ENCODE measurements at regions not wholly inside any gene's neighbourhood (a gene's known extent, or its start where the extent isn't known, plus 50 kb on each side); places are given as distances from the start of the nearest gene placed in this dataset.
A peak's percentile ranks its signal among the peaks of the same experiment; 100 is the strongest.
"Not testable (repeated sequence)": the region's sequence is repeated elsewhere in the genome, so short reads cannot be mapped to it uniquely, and the experiment has no call there.

DNA sequence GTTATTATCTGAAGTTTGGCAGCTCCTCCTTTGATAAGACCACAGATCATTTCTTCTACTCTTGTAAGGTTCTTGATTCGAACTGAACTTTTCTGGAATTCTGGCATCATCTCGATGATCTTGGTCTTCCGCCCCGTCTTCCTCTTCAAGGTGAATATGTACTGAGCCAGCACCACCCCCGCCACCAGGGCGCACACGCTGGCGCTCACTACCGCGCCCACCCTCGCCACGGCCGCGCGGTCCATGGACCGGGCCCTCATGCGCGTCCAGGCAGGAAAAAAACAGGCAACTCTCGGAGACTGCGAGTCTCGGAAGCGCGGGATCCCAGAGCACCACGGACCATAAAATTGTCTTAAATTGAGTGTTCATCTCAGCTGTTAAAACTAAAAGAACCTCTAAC lies 458.4 kb upstream of the NDST3 start:
- DNase-seq, result no peak

DNA sequence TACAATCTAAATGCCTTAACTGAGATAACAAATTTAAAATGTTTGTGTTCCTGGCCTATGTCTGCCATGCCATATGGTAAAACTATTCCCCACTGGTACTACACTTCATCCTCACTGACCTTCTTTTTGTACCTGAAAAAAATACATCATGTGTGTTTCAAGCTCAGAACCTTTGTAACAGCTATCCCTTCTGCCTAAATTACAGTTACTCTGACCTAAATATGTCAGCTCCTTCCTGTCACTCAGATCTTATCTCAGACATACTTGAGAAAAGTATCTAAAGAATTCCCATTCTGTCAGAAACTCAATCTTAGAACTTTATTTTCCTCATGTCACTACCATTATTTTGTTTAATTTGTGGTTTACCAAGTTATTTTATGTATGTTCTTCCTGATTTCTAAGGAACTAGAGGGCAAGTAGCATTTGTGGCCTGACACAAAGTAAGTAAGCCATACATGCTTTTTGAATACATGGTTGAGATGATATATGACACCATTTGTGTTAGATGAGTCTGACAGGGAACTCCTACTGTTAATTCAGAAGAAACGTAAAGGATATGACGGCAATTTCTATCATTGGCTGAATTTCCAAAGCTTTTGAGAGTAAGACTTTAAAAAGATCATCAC lies 456.5 kb upstream of the NDST3 start:
- no peak for DNase-seq

DNA sequence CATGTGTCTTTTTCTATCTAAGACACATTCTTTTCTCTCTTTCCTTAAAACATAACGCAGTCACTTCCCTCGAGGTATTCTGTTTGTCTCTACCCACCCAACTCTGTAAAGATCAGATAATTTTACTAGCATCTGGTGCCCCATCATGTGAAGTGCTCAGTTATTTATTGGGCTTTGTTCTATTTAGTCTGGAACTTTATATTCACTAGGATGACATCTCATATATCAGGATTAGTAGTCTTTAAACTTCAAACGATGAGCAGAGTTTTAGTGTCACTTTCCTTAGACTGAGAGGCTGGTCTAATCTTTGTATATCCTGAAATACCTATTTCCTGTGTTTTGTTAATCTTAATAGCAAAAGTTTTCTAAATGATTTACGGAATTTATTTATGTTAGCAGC lies 445.5 kb upstream of the NDST3 start:
- DNase-seq, result no peak

DNA sequence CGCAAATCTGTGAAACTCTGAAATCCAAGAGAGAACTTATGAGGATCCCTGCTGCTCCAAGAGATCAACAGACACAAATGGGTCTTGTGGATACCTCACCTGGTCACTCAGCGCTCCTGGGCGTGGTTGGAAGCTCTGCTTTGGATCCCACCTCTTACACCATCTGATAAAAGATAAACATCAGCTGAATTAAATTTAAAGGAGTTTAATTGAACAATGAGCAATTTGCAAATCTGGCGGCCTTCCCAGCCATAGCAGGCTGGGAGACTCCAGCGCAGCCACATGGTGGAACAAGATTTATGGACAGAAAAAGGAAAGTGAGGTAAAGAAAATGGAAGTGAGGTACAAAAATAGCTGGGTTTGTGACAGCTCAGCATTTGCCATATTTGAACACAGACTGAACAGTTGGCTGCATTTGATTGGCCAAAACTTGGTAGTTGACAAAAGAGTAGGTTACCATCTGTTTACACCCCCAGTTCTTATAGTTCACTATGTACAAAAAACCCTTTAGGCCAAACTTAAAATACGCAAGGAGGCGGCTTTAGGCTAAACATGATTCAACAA lies 437.3 kb upstream of the NDST3 start:
- DNase-seq, result no peak

GRCh38 chr4:117599393-117599792 lies 434.9 kb upstream of the NDST3 start:
- DNase-seq, result not testable (repeated sequence)

DNA sequence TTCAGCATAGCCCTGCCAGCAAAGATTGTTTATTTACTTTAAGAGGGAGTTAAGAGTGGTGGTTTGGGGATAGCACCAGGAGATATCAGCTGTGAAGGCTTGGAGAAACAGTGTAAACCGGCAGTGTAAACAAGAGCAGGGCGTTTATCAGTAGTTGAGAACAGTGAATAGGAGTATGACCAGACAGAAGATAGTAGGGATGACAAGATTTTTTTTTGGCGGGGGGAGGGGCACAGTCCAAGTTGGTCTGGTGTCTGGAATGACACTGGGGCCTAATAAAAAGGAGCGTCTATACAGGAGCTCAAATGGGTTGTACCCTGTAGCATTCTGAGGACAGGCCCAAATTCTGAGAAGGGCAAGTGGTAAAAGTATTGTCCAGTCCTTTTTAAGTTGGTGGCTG lies 433.4 kb upstream of the NDST3 start:
- DNase-seq, result not testable (repeated sequence)

GRCh38 chr4:117610706-117611308 lies 423.5 kb upstream of the NDST3 start:
- DNase-seq, result no peak

GRCh38 chr4:117621673-117622072 lies 412.6 kb upstream of the NDST3 start:
- no peak for DNase-seq

DNA sequence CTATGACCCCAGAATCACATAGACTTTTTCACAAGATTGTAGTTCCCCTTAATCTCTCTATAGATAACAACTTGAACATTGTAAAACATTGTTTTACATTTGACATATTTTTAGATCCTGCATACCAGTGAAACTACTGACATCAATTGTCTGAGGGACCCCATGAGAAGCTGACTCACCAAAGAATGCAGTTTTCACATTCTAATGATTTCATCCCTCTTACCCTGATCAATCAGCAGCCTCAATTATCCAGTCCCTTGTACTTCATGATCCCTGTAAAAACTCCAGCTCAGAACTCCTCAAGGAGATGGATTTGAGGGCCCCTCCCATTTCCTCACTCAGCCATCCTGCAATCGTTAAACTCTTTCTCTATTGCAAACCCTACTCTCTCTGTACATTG lies 411.0 kb upstream of the NDST3 start:
- no peak for DNase-seq

DNA sequence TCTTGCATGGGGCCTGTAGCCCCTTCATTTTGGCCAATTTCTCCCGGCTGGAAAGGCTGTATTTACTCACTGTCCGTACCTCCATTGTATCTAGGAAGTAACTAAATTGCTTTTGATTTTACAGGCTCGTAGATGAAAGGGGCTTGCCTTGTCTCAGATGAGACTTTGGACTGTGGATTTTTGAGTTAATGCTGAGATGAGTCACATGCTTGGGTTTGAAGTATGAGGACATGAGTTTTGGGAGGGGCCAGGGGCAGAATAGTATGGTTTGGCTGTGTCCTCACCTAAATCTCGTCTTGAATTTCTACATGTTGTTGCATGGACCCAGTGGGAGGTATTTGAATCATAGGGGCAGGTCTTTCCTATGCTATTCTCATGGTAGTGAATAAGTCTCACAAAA lies 407.6 kb upstream of the NDST3 start:
- DNase-seq, result no peak

DNA sequence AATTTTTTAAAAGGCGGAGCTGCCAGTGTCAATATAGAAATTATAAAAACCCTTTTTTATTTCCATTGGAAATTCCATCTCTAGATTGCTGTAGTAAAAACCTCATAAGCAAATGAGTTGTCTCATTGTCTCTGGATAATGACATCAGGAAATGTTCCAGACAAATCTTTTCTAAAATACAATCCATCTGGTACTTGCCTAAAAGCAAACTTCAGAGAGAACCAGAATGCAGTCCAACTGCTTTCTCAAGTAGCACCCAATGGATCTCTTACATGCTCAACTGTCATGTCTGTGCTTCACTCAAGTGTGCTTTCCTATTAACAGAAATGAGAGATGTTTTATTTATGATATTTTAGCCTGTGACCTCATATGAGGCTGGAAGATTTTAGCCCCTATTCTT lies 399.6 kb upstream of the NDST3 start:
- DNase-seq, result peak; percentile 2

- DNase-seq, result no peak
Measured at GRCh38 chr4:117637347-117637746, 396.9 kb upstream of the NDST3 start.

- DNase-seq, result no peak
Measured at GRCh38 chr4:117640836-117641235, 393.4 kb upstream of the NDST3 start.

DNA sequence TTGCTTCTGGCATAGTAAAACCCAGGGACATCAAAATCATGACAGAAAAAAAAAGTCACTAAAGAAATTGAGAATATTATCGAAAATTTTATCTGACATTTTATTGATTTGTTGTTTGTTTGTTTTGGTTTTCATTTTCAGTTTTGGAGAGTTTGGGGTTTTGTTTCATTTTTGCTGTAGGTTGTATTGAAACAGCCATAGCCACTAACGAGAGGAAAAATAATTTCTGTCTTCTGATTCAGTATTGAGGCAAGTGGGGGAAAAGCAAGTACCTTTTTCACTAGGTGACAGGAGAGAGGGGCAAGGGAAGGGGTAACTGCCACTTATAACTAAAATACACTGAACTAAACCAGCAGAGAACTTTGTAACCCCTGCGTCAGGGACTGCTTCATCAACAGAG lies 392.8 kb upstream of the NDST3 start:
- DNase-seq, result no peak

DNA sequence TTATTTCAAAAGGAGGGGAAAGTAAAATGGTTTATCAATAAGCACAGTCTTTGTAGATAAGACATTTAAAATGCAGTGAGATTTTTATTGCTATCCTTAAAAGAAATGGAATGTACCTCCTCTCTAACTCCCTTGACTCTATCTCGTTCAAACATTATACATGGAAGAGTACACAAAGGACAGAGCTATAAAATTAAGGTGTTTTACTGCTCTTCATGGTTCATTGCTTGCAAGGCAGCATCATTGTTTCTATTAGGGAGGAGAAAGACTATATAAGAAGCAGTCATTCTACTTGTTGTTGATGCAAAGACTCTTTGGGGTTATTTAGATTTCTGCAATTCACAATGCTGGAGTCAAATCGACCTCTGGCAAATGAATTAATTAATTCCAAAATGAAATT lies 380.2 kb upstream of the NDST3 start:
- no peak for DNase-seq

- no peak for DNase-seq
Measured at GRCh38 chr4:117660668-117661067, 373.6 kb upstream of the NDST3 start.

- DNase-seq, result no peak
Measured at GRCh38 chr4:117661091-117662072, 372.9 kb upstream of the NDST3 start.

DNA sequence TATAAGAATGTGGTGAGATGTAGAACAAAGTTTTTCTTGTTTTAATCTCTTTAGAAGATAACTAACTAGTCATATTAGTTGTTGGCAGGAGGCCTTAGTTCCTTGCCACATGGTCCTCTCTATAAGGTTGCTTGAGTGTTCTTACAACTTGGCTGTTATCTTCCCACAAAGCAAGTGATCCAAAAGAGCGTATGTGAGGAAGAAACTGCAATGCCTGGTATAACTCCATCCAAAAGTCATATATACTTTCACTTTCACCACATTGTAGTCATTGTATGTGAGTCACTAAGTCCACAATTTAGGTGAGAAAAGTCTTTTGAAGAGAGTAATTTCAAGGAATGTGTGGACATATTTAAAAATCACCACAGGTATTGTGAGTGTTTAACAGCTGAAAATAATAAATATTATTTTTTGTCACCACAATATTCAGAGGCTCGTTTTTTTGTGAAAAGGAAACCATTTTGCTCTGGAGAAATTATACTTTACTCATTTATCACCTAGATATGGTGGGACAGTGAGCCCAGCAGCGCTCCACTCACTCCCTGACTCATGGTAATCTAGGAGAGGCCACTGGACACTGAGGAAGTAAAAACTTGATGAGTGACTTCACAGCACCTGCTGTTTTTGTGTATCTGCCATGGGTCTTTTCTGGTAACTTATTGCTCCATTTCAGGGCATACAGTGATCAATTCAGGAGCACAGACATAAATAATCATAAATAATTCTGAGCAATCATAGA lies 369.4 kb upstream of the NDST3 start:
- DNase-seq, result no peak

DNA sequence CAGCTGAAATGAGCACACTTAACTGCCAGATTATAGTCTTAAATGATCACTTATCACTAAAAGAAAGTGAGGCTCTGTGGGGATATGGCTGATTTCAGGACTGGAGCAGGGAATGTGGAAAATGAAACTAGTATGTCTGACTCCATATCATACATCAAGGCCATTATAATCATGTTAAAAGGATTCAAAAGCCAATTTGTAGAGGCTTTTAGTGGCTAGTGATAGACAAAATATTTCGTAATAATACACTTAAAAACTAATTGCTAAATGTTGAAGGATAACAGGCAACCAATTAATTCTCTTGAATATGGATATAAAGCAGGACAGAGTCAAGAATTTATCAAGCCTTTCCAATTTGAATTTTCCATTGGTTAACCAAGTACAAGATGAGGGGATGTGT lies 358.1 kb upstream of the NDST3 start:
- no peak for DNase-seq

- DNase-seq, result no peak
Measured at GRCh38 chr4:117678861-117679260, 355.4 kb upstream of the NDST3 start.

- DNase-seq, result no peak
Measured at GRCh38 chr4:117691572-117692351, 342.5 kb upstream of the NDST3 start.

Data from tongue (tissue), 1 donor.